CD4-positive, CD25-positive, alpha-beta regulatory T cell (primary cell): ENCODE measurements at regions not wholly inside any gene's neighbourhood (a gene's known extent, or its start where the extent isn't known, plus 50 kb on each side); places are given as distances from the start of the nearest gene placed in this dataset.

Experiments used
- ATAC-seq, 2 donors: fragments of 150-1000 bp; cut with Tn5 transposase; one replicate each; pipeline ENCODE4 v1.10.0; 2021; ENCODE audit warnings: low read depth in 2 of 2, moderate number of reproducible peaks in 2 of 2, moderate library complexity in 1 of 2
- DNase-seq, 3 donors: peaks; one replicate each; pipeline versions ENCODE4 v3.0.0 to v3.0.0-alpha.2; 2012 to 2022; ENCODE audit warnings: mixed read lengths in 1 of 3
- H3K27ac ChIP-seq: one replicate; pipeline ENCODE4 v1.7.0; 2013; ENCODE audit warnings: mild to moderate bottlenecking, low read length; ENCODE audit not compliant: insufficient read depth, poor library complexity, severe bottlenecking
- H3K27me3 ChIP-seq: one replicate; pipeline ENCODE4 v1.7.0; 2013; ENCODE audit warnings: low read length; ENCODE audit not compliant: control insufficient read depth, insufficient read depth
- H3K36me3 ChIP-seq: one replicate; pipeline ENCODE4 v1.7.0; 2013; ENCODE audit warnings: mild to moderate bottlenecking, low read length, moderate library complexity; ENCODE audit not compliant: control insufficient read depth, insufficient read depth
- H3K4me1 ChIP-seq: 2 replicates; pipeline ENCODE4 v1.7.0; 2013; ENCODE audit warnings: mild to moderate bottlenecking, low read length; ENCODE audit not compliant: insufficient read depth, control insufficient read depth, poor library complexity, severe bottlenecking
- H3K4me3 ChIP-seq: one replicate; pipeline ENCODE4 v1.7.0; 2013; ENCODE audit warnings: low read depth, mild to moderate bottlenecking, low read length, moderate library complexity
- H3K9me3 ChIP-seq, 2 experiments: 1 replicate in 1 of 2; 2 replicates in 1 of 2; pipeline ENCODE4 v1.7.0; 2013; ENCODE audit warnings: low read length in 2 of 2, mild to moderate bottlenecking in 1 of 2, moderate library complexity in 1 of 2; ENCODE audit not compliant: control insufficient read depth in 2 of 2
- H3K27ac Mint-ChIP-seq, 3 donors: one replicate each; pipeline ENCODE4 v1.8.0; 2020 to 2022; ENCODE audit warnings: mild to moderate bottlenecking in 3 of 3, mixed read lengths in 3 of 3, moderate library complexity in 2 of 3
- H3K27me3 Mint-ChIP-seq: one replicate; pipeline ENCODE4 v1.8.0; 2022; ENCODE audit warnings: mild to moderate bottlenecking, mixed read lengths
- H3K36me3 Mint-ChIP-seq: one replicate; pipeline ENCODE4 v1.8.0; 2020; ENCODE audit warnings: mixed read lengths
- H3K4me1 Mint-ChIP-seq, 4 donors: one replicate each; pipeline ENCODE4 v1.8.0; 2020 to 2022; ENCODE audit warnings: mixed read lengths in 4 of 4, mild to moderate bottlenecking in 1 of 4
- H3K4me3 Mint-ChIP-seq, 4 donors: one replicate each; pipeline ENCODE4 v1.8.0; 2020 to 2022; ENCODE audit warnings: mild to moderate bottlenecking in 4 of 4, mixed read lengths in 4 of 4, moderate library complexity in 3 of 4
- H3K9me3 Mint-ChIP-seq, 7 donors: one replicate each; pipeline ENCODE4 v1.8.0; 2020 to 2022; ENCODE audit warnings: mixed read lengths in 7 of 7, mild to moderate bottlenecking in 3 of 7, moderate library complexity in 2 of 7

GRCh38 chr15:47363653-47364052, 353.7 kb upstream of the SEMA6D start:
- Histone ChIP-seq H3K36me3 (no peaks in the 10 kb centered on the region), H3K4me1 (no peaks in the 10 kb centered on the region), H3K4me3 (no peak overlapping the region), H3K9me3 (no peaks in the 10 kb centered on the region), H3K27me3 (no peaks in the 10 kb centered on the region), H3K27ac (no peak overlapping the region)
- Mint-ChIP-seq H3K4me3 (no peak overlapping the region), H3K36me3 (no peaks in the 10 kb centered on the region), H3K4me1 (no peaks in the 10 kb centered on the region), H3K27me3 (no peaks in the 10 kb centered on the region), H3K9me3 (peaks cover 0 to 7% (median 5%) of the 10 kb centered on the region in 7 donors), H3K27ac (no peak overlapping the region)
- ATAC-seq (no peak), DNase-seq (no peak)

GRCh38 chr15:47364230-47365141, 352.8 kb upstream of the SEMA6D start:
- H3K27ac ChIP-seq: no peak overlapping the region

GRCh38 chr15:47366884-47367283, 350.4 kb upstream of the SEMA6D start:
- Mint-ChIP-seq H3K9me3 (peaks cover 0 to 8% (median 4%) of the 10 kb centered on the region in 7 donors), H3K27me3 (no peaks in the 10 kb centered on the region), H3K27ac (no peak overlapping the region), H3K4me1 (no peaks in the 10 kb centered on the region), H3K36me3 (no peaks in the 10 kb centered on the region), H3K4me3 (no peak overlapping the region)
- Histone ChIP-seq H3K27ac (no peak overlapping the region), H3K27me3 (no peaks in the 10 kb centered on the region), H3K9me3 (no peaks in the 10 kb centered on the region), H3K4me1 (no peaks in the 10 kb centered on the region), H3K36me3 (no peaks in the 10 kb centered on the region), H3K4me3 (no peak overlapping the region)
- ATAC-seq: no peak
- no peak for DNase-seq

More at GRCh38 chr15:47364230-47365141, 352.8 kb upstream of the SEMA6D start:
- ATAC-seq (no peak), DNase-seq (no peak)
- Mint-ChIP-seq H3K27ac (no peak overlapping the region), H3K9me3 (peaks cover 0 to 8% (median 5%) of the 10 kb centered on the region in 7 donors), H3K27me3 (no peaks in the 10 kb centered on the region), H3K4me1 (no peaks in the 10 kb centered on the region), H3K4me3 (no peak overlapping the region), H3K36me3 (no peaks in the 10 kb centered on the region)
- Histone ChIP-seq H3K36me3 (no peaks in the 10 kb centered on the region), H3K9me3 (no peaks in the 10 kb centered on the region), H3K4me1 (no peaks in the 10 kb centered on the region), H3K4me3 (no peak overlapping the region), H3K27me3 (no peaks in the 10 kb centered on the region)

DNA sequence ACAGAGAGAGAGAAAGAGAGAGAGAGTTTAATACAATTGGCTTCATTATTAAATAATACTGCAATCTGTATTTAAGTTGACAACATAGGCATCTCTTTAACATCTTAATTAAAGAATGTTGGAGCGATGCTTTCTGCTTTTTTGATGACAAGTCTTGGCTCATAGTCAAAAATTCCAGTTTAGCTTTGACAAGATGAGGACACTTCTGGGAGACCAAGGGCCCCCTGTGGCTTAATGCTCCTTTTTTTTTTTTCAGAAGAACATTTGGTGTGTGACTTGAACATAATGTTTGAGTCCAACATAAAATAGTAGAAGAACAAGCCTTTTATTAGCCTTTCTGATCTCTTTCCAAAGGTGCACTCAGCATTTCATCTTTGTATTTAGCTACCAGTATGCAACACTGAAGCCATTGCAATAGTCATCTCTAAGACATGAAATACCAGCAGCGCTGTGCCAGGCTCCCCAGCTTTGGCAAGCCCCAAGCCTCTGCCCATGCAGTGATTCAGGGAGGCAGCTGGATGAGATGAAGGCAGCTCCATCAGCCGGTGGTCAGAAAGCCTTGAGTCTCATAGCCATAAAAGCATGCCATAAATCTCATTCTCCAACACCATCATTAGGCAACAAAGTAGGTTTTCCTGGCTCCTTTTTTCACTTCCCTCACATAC, 349.4 kb upstream of the SEMA6D start:
- no peak for DNase-seq
- Mint-ChIP-seq H3K36me3 (no peaks in the 10 kb centered on the region), H3K4me1 (no peaks in the 10 kb centered on the region), H3K9me3 (peaks cover 0 to 10% (median 4%) of the 10 kb centered on the region in 7 donors), H3K27ac (no peak overlapping the region), H3K27me3 (no peaks in the 10 kb centered on the region), H3K4me3 (no peak overlapping the region)
- no peaks in the 10 kb centered on the region for H3K4me1 ChIP-seq
- H3K27ac ChIP-seq: no peak overlapping the region
- no peak overlapping the region for H3K4me3 ChIP-seq
- no peak for ATAC-seq
- no peaks in the 10 kb centered on the region for H3K36me3 ChIP-seq
- no peaks in the 10 kb centered on the region for H3K27me3 ChIP-seq
- H3K9me3 ChIP-seq: no peaks in the 10 kb centered on the region

DNA sequence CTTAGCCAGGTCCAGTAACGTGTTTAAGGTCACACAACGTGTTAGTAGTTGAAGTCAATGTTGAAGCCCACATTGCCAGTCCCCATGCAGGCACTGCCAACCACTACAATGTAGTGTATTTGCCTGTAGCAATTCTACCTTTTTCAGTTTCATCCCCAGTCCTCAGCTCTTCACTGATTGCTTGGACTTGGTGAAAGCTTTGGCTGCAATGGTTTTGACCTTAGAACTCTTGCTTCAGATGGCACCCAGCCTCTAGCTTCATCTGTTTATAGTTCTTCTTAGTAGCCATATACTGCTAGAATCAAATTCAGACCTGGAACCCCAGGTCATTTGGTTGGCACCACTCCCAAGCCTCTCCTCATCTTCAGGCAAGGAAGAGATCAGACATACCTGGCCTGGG, 345.4 kb upstream of the SEMA6D start:
- peaks cover 0 to 7% (median 0%) of the 10 kb centered on the region in 7 donors for H3K9me3 Mint-ChIP-seq
- Histone ChIP-seq H3K4me1 (no peaks in the 10 kb centered on the region), H3K36me3 (no peaks in the 10 kb centered on the region), H3K4me3 (no peak overlapping the region), H3K27ac (no peak overlapping the region), H3K27me3 (no peaks in the 10 kb centered on the region), H3K9me3 (no peaks in the 10 kb centered on the region)
- no peaks in the 10 kb centered on the region for H3K4me1 Mint-ChIP-seq
- H3K27me3 Mint-ChIP-seq: no peaks in the 10 kb centered on the region
- ATAC-seq (no peak), DNase-seq (no peak)
- H3K4me3 Mint-ChIP-seq: no peak overlapping the region
- H3K36me3 Mint-ChIP-seq: no peaks in the 10 kb centered on the region
- no peak overlapping the region for H3K27ac Mint-ChIP-seq

- Mint-ChIP-seq H3K4me1 (no peaks in the 10 kb centered on the region), H3K27ac (no peak overlapping the region), H3K36me3 (no peaks in the 10 kb centered on the region), H3K4me3 (no peak overlapping the region), H3K27me3 (no peaks in the 10 kb centered on the region), H3K9me3 (peaks cover 0 to 7% (median 3%) of the 10 kb centered on the region in 7 donors)
- Histone ChIP-seq H3K36me3 (no peaks in the 10 kb centered on the region), H3K27ac (no peak overlapping the region), H3K4me1 (no peaks in the 10 kb centered on the region), H3K4me3 (no peak overlapping the region), H3K9me3 (no peaks in the 10 kb centered on the region), H3K27me3 (no peaks in the 10 kb centered on the region)
- DNase-seq (no peak), ATAC-seq (no peak)
Observed at GRCh38 chr15:47374222-47374621, 343.1 kb upstream of the SEMA6D start.

DNA sequence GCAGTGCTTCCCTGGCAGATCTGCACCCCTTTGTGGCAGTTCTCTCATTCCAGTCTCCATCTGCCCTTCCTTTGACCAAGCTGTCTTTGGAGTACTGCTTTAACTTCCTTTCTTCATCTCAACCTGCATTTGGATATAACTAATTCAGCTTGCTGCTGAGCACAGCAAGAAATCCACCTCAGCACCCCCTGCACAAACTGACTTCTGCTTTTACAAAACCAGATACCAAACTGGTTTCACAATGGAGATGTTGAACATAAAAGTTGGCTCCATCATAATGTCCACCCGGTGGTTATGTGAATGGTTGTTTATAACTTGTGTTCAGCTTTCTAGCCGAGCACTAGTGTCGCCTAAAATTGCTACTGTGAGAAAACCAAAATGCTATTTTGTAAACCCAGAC, 341.1 kb upstream of the SEMA6D start:
- Histone ChIP-seq H3K4me3 (no peak overlapping the region), H3K9me3 (no peaks in the 10 kb centered on the region), H3K27ac (no peak overlapping the region), H3K36me3 (no peaks in the 10 kb centered on the region), H3K27me3 (no peaks in the 10 kb centered on the region), H3K4me1 (no peaks in the 10 kb centered on the region)
- ATAC-seq (no peak), DNase-seq (no peak)
- Mint-ChIP-seq H3K4me3 (no peak overlapping the region), H3K36me3 (no peaks in the 10 kb centered on the region), H3K4me1 (no peaks in the 10 kb centered on the region), H3K27ac (no peak overlapping the region), H3K9me3 (peaks cover 0 to 7% (median 4%) of the 10 kb centered on the region in 7 donors), H3K27me3 (no peaks in the 10 kb centered on the region)
